ENCODE measurements at regions not wholly inside any gene's neighbourhood (a gene's known extent, or its start where the extent isn't known, plus 50 kb on each side); places are given as distances from the start of the nearest gene placed in this dataset.
"Not testable (repeated sequence)": the region's sequence is repeated elsewhere in the genome, so short reads cannot be mapped to it uniquely, and the experiment has no call there.

GRCh38 chr1:45258059-45258650 lies 51.8 kb upstream of the ZSWIM5 start:
- no peak for DNase-seq (ENCODE audit: low spot score)

DNA sequence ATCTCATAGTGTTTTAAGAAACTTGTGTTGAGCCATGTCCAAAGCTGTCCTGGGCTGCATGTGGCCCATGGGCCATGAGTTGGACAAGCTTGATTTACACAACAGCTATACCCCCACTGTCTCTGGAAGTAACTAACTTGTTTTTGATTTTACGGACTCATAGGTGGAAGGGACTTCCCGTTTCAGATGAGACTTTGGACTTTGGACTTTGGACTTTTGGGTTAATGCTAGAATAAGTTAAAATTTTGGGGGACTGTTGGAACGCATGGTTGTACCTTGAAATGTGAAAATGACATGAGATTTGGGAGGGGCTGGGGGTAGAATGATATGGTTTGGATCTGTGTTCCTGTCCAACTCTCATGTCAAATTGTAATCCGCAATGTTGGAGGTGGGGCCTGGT lies 52.6 kb upstream of the ZSWIM5 start:
- DNase-seq (ENCODE audit: low spot score): no peak

DNA sequence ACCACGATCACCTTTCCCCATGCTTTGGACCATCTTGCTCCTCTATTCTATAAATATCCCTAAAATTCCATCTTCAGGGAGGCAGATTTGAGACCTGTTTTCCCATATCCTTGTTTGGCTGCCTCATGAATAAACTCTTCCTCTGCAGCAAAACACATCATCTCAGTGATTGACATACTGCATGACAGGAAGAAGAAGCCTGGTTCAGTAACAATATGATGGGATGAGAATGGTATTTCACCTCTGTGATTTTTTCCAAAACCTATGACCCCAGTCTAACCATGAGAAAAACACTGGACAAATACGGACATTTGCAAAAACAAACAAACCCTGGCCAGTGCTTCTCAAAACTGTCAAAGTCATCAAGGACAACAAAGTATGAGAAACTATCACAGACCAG lies 53.8 kb upstream of the ZSWIM5 start:
- no peak for DNase-seq (ENCODE audit: low spot score)

GRCh38 chr1:45263132-45263531 lies 56.7 kb upstream of the ZSWIM5 start:
- DNase-seq (ENCODE audit: low spot score): no peak

- DNase-seq (ENCODE audit: low spot score): no peak
Observed at GRCh38 chr1:45265244-45265643, 58.8 kb upstream of the ZSWIM5 start.

DNA sequence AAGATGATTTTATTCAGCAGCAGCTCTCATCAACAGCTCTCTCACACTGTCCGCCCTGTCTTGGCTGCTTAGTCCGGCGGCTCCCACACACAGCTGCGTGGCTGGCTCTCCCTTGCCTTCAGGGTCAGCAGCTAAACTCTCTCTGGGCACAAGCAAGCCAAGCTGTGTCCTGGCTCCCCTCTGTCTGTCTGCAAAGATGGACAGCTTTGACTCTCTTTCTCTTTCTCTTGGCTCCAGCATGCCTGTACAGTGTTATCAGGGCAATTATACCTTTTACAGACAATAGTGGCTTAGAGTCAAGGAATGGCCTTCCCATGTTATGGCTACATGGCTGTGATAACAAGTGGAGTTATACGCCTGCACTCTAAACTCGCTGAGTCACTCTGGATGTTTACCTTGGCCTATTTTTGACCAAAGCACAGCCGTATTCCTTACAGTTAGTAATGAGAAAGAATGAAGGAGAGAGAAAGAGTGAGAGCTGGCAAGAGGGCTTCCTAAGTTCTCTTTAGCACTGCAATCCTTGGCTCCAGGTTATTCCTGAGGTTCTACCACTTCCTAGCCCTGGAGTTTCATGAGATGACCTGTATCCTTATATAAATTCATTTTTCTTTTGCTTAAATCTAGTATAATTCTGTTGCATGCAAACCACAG lies 59.9 kb upstream of the ZSWIM5 start:
- no peak for DNase-seq (ENCODE audit: low spot score)

DNA sequence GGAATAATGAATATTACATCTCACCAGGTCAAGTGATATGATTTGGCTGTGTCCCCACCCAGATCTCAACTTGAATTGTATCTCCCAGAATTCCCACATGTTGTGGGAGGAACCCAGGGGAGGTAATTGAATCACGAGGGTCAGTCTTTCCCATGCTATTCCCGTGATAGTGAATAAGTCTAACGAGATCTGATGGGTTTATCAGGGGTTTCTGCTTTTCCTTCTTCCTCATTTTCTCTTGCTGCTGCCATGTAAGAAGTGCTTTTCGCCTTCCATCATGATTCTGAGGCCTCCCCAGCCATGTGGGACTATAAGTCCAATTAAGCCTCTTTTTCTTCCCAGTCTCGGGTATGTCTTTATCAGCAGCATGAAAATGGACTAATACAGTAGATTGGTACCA lies 58.4 kb upstream of the HPDL start:
- not testable (repeated sequence) for DNase-seq (ENCODE audit: low spot score)

GRCh38 chr1:45272267-45272666 lies 54.4 kb upstream of the HPDL start:
- not testable (repeated sequence) for DNase-seq (ENCODE audit: low spot score)

- no peak for DNase-seq (ENCODE audit: low spot score)
Observed at GRCh38 chr1:45272913-45273371, 53.8 kb upstream of the HPDL start.

DNA sequence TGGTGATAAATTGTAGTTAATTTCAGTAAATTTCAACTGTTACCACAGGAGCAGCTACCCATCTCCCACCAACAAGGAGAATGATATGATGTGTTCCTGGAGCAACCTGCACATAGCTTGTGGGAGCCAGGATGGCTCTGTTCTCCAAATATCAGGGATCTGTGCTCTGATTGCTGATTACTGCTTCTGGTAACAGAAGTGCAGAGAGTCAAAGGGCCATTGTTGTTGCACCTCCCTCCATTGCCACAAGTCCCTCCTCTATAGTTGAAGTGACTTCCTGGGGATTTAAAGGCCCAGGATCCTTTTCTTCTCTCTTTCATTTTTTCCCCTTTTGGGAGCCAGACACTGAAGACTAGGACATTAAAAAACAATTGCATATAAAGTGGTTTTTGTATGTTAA lies 51.6 kb upstream of the HPDL start:
- peak; percentile 74 for DNase-seq (ENCODE audit: low spot score)

All from globus pallidus (tissue), 1 donor.